ENCODE measurements at regions not wholly inside any gene's neighbourhood (a gene's known extent, or its start where the extent isn't known, plus 50 kb on each side); places are given as distances from the start of the nearest gene placed in this dataset.
A peak's percentile ranks its signal among the peaks of the same experiment; 100 is the strongest.

- Histone ChIP-seq H3K27me3 (no peaks in the 10 kb centered on the region), H3K4me3 (no peak overlapping the region), H3K9me3 (no peaks in the 10 kb centered on the region), H3K4me1 (peaks cover 3 to 10% (median 5%) of the 10 kb centered on the region in 3 donors), H3K36me3 (no peaks in the 10 kb centered on the region), H3K27ac (peak overlapping the region in 3 of 4 donors; percentile 12 to 37 (median 25))
- WGBS, 2 donors = 27 to 34% methylated on average over 2 of the region's 2 CpGs
- no peak for DNase-seq
- TF ChIP-seq POLR2A (IDR thresholded peaks at IDR 0.05) (no peak), CTCF (IDR thresholded peaks at IDR 0.05) (no peak)
- intact Hi-C loops (cut with DNase I) = no loop called here
Measured at GRCh38 chr1:83509301-83509781, 489.6 kb downstream of the TTLL7 start.

GRCh38 chr1:83508485-83509151 lies 490.3 kb downstream of the TTLL7 start:
- DNase-seq = no peak
- Histone ChIP-seq H3K27ac (peak overlapping the region in 3 of 4 donors; percentile 12 to 57 (median 25)), H3K4me1 (peaks cover 3 to 10% (median 5%) of the 10 kb centered on the region in 3 donors), H3K27me3 (no peaks in the 10 kb centered on the region), H3K9me3 (no peaks in the 10 kb centered on the region), H3K4me3 (no peak overlapping the region), H3K36me3 (no peaks in the 10 kb centered on the region)
- 23% methylated on average over 3 of the region's 3 CpGs for WGBS, 2 donors
- intact Hi-C loops (cut with DNase I) = no loop called here
- TF ChIP-seq POLR2A (IDR thresholded peaks at IDR 0.05) (no peak), CTCF (IDR thresholded peaks at IDR 0.05) (no peak)

GRCh38 chr1:83505148-83505547 lies 493.8 kb downstream of the TTLL7 start:
- peaks cover 3 to 10% (median 5%) of the 10 kb centered on the region in 3 donors for H3K4me1 ChIP-seq
- H3K9me3 ChIP-seq = no peaks in the 10 kb centered on the region
- intact Hi-C loops (cut with DNase I) = no loop called here
- no peak for DNase-seq
- 71% methylated on average over 1 of the region's 1 CpG for WGBS, 2 donors
- H3K4me3 ChIP-seq = no peak overlapping the region
- no peaks in the 10 kb centered on the region for H3K36me3 ChIP-seq
- H3K27ac ChIP-seq = no peak overlapping the region
- TF ChIP-seq CTCF (IDR thresholded peaks at IDR 0.05) (no peak), POLR2A (IDR thresholded peaks at IDR 0.05) (no peak)
- H3K27me3 ChIP-seq = no peaks in the 10 kb centered on the region

GRCh38 chr1:83503153-83503552 lies 495.8 kb downstream of the TTLL7 start:
- Histone ChIP-seq H3K27ac (no peak overlapping the region), H3K9me3 (no peaks in the 10 kb centered on the region), H3K27me3 (no peaks in the 10 kb centered on the region), H3K4me3 (no peak overlapping the region), H3K4me1 (peaks cover 0 to 3% (median 0%) of the 10 kb centered on the region in 3 donors), H3K36me3 (no peaks in the 10 kb centered on the region)
- WGBS, 2 donors = 64 to 72% methylated on average over 3 of the region's 3 CpGs
- intact Hi-C loops (cut with DNase I) = no loop called here
- no peak for DNase-seq
- TF ChIP-seq CTCF (IDR thresholded peaks at IDR 0.05) = no peak
- no peak for TF ChIP-seq POLR2A (IDR thresholded peaks at IDR 0.05)

- no peaks in the 10 kb centered on the region for H3K4me1 ChIP-seq
- H3K27ac ChIP-seq = no peak overlapping the region
- no peak for DNase-seq
- H3K27me3 ChIP-seq = no peaks in the 10 kb centered on the region
- intact Hi-C loops (cut with DNase I) = no loop called here
- H3K9me3 ChIP-seq = no peaks in the 10 kb centered on the region
- TF ChIP-seq POLR2A (IDR thresholded peaks at IDR 0.05) (no peak), CTCF (IDR thresholded peaks at IDR 0.05) (no peak)
- WGBS, 2 donors = 47 to 52% methylated on average over 1 of the region's 1 CpG
- no peaks in the 10 kb centered on the region for H3K36me3 ChIP-seq
- no peak overlapping the region for H3K4me3 ChIP-seq
Measured at GRCh38 chr1:83500987-83501591, 497.8 kb downstream of the TTLL7 start.
